RWPE2 (cell line): ENCODE measurements at regions not wholly inside any gene's neighbourhood (a gene's known extent, or its start where the extent isn't known, plus 50 kb on each side); places are given as distances from the start of the nearest gene placed in this dataset.

Source experiments
- ATAC-seq: fragments of 200-7000 bp; cut with Tn5 transposase; 3 replicates; pipeline ENCODE4 v1.9.1; 2021; ENCODE audit warnings: low read depth
- DNase-seq: peaks from one replicate; pipeline ENCODE4 v3.0.0-alpha.2; 2020; ENCODE audit warnings: low spot score
- H3K27ac ChIP-seq: fragments of 450-650 bp; 2 replicates; pipeline ENCODE4 v1.5.1; 2017; ENCODE audit warnings: mild to moderate bottlenecking; ENCODE audit not compliant: poor library complexity, severe bottlenecking
- H3K27me3 ChIP-seq: fragments of 250-450 bp; sonication (Bioruptor Pico); 2 replicates; pipeline ENCODE4 v1.5.1; 2021; ENCODE audit warnings: mild to moderate bottlenecking, moderate library complexity; ENCODE audit not compliant: insufficient read depth, poor library complexity, severe bottlenecking
- H3K36me3 ChIP-seq: fragments of 250-450 bp; sonication (Bioruptor Pico); 2 replicates; pipeline ENCODE4 v1.5.1; 2020; ENCODE audit warnings: low read depth, mild to moderate bottlenecking, moderate library complexity
- H3K4me1 ChIP-seq: fragments of 250-450 bp; sonication (Bioruptor Pico); 2 replicates; pipeline ENCODE4 v1.5.1; 2021; ENCODE audit warnings: mild to moderate bottlenecking, moderate library complexity; ENCODE audit not compliant: insufficient read depth, poor library complexity, severe bottlenecking
- H3K4me3 ChIP-seq: fragments of 250-450 bp; sonication (Bioruptor Pico); 2 replicates; pipeline ENCODE4 v1.5.1; 2021; ENCODE audit warnings: mild to moderate bottlenecking, moderate library complexity; ENCODE audit not compliant: severe bottlenecking
- H3K9me3 ChIP-seq: fragments of 250-450 bp; sonication (Bioruptor Pico); 2 replicates; pipeline ENCODE4 v1.5.1; 2021; ENCODE audit warnings: mild to moderate bottlenecking, moderate library complexity; ENCODE audit not compliant: severe bottlenecking
- CTCF ChIP-seq: fragments of 450-650 bp; IDR thresholded peaks from one replicate; pipeline ENCODE4 v1.5.1; 2017; ENCODE audit warnings: mild to moderate bottlenecking, moderate library complexity; ENCODE audit not compliant: poor library complexity, severe bottlenecking

GRCh38 chr12:105931762-105932570 lies 206.8 kb downstream of the NUAK1 start:
- peak overlapping the region; percentile 87 for H3K27ac ChIP-seq
- H3K4me3 ChIP-seq, result no peak overlapping the region
- no peak for TF ChIP-seq CTCF

GRCh38 chr12:105933671-105934665 lies 204.8 kb downstream of the NUAK1 start:
- DNase-seq, result peak; percentile 85
- Histone ChIP-seq H3K4me1 (peaks cover 33% of the 10 kb centered on the region), H3K27me3 (no peaks in the 10 kb centered on the region), H3K4me3 (no peak overlapping the region), H3K36me3 (no peaks in the 10 kb centered on the region), H3K27ac (peak overlapping the region; percentile 87), H3K9me3 (no peaks in the 10 kb centered on the region)
- ATAC-seq, result peak; percentile 94
- TF ChIP-seq CTCF, result no peak

More at GRCh38 chr12:105931762-105932570, 206.8 kb downstream of the NUAK1 start:
- Histone ChIP-seq H3K36me3 (no peaks in the 10 kb centered on the region), H3K9me3 (no peaks in the 10 kb centered on the region), H3K4me1 (peaks cover 38% of the 10 kb centered on the region), H3K27me3 (no peaks in the 10 kb centered on the region)
- DNase-seq (no peak), ATAC-seq (no peak)

- H3K4me3 ChIP-seq, result no peak overlapping the region
- ATAC-seq (no peak), DNase-seq (no peak)
- peaks cover 42% of the 10 kb centered on the region for H3K4me1 ChIP-seq
- H3K9me3 ChIP-seq, result no peaks in the 10 kb centered on the region
- TF ChIP-seq CTCF, result no peak
- peak overlapping the region; percentile 87 for H3K27ac ChIP-seq
- no peaks in the 10 kb centered on the region for H3K27me3 ChIP-seq
- H3K36me3 ChIP-seq, result no peaks in the 10 kb centered on the region
Measured at GRCh38 chr12:105935106-105935505, 203.6 kb downstream of the NUAK1 start.

GRCh38 chr12:105935981-105936380 lies 202.8 kb downstream of the NUAK1 start:
- Histone ChIP-seq H3K27ac (peak overlapping the region; percentile 87), H3K4me3 (no peak overlapping the region), H3K9me3 (no peaks in the 10 kb centered on the region), H3K36me3 (no peaks in the 10 kb centered on the region), H3K4me1 (peaks cover 43% of the 10 kb centered on the region), H3K27me3 (no peaks in the 10 kb centered on the region)
- DNase-seq, result no peak
- ATAC-seq, result no peak
- no peak for TF ChIP-seq CTCF
